CD14-positive monocyte (primary cell): ENCODE measurements at regions not wholly inside any gene's neighbourhood (a gene's known extent, or its start where the extent isn't known, plus 50 kb on each side); places are given as distances from the start of the nearest gene placed in this dataset.

Experiments used
- DNase-seq, 3 donors: peaks; one replicate each; pipeline ENCODE4 v3.0.0-alpha.2; 2011 to 2022
- H2AFZ ChIP-seq: 2 replicates; pipeline ENCODE4 v1.6.0; 2012; ENCODE audit warnings: mild to moderate bottlenecking, low read depth, low read length, inconsistent platforms; ENCODE audit not compliant: insufficient read depth, poor library complexity, severe bottlenecking
- H3K27ac ChIP-seq, 2 donors: 1 replicate in 1 of 2; 2 replicates in 1 of 2; pipeline ENCODE4 v1.5.1; 2012 to 2013; ENCODE audit warnings: low read length in 2 of 2, control low read depth in 1 of 2, inconsistent platforms in 1 of 2, low read depth in 1 of 2, mild to moderate bottlenecking in 1 of 2
- H3K27me3 ChIP-seq, 2 donors: one replicate each; pipeline versions ENCODE4 v1.6.0 to v1.6.1; 2011 to 2013; ENCODE audit warnings: low read length in 2 of 2; ENCODE audit not compliant: control insufficient read depth in 2 of 2, insufficient read depth in 2 of 2
- H3K36me3 ChIP-seq, 2 donors: replicated peaks in 1 of 2; 1 replicate in 1 of 2; 2 replicates in 1 of 2; pipeline versions ENCODE4 v1.5.1 to v1.6.1; 2012 to 2013; ENCODE audit warnings: low read length in 2 of 2, control low read depth in 1 of 2, inconsistent platforms in 1 of 2, mild to moderate bottlenecking in 1 of 2; ENCODE audit not compliant: insufficient read depth in 2 of 2, control insufficient read depth in 1 of 2
- H3K4me1 ChIP-seq, 2 donors: 1 replicate in 1 of 2; 2 replicates in 1 of 2; pipeline versions ENCODE4 v1.5.1 to v1.6.1; 2012 to 2013; ENCODE audit warnings: low read length in 2 of 2, control low read depth in 1 of 2, inconsistent platforms in 1 of 2, mild to moderate bottlenecking in 1 of 2, moderate library complexity in 1 of 2; ENCODE audit not compliant: insufficient read depth in 2 of 2, control insufficient read depth in 1 of 2
- H3K4me2 ChIP-seq: replicated peaks from 2 replicates; pipeline ENCODE3; 2012; ENCODE audit warnings: low read length, moderate library complexity, mild to moderate bottlenecking; ENCODE audit not compliant: poor library complexity, severe bottlenecking; ENCODE audit errors: extremely low read depth
- H3K4me3 ChIP-seq, 3 experiments: fragments of 200-600 bp in 1 of 3; sonication (generic) in 1 of 3; replicated peaks in 1 of 3; 1 replicate in 2 of 3; 2 replicates in 1 of 3; pipeline ENCODE4 v1.5.1; 2011 to 2013; ENCODE audit warnings: low read length in 3 of 3, mild to moderate bottlenecking in 3 of 3, control low read depth in 2 of 3, low read depth in 2 of 3, inconsistent platforms in 1 of 3, moderate library complexity in 1 of 3
- H3K79me2 ChIP-seq: 2 replicates; pipeline ENCODE4 v1.6.0; 2012; ENCODE audit warnings: mild to moderate bottlenecking, control low read depth, inconsistent platforms, low read length, moderate library complexity; ENCODE audit not compliant: insufficient read depth
- H3K9ac ChIP-seq: 2 replicates; pipeline ENCODE4 v1.6.0; 2017; ENCODE audit warnings: low read length, mild to moderate bottlenecking; ENCODE audit not compliant: insufficient read depth, poor library complexity, severe bottlenecking
- H3K9me3 ChIP-seq, 2 donors: replicated peaks in 1 of 2; 1 replicate in 1 of 2; 2 replicates in 1 of 2; pipeline versions ENCODE4 v1.5.1 to v1.6.1; 2012 to 2013; ENCODE audit warnings: low read length in 2 of 2, control low read depth in 1 of 2; ENCODE audit not compliant: control insufficient read depth in 1 of 2, insufficient read depth in 1 of 2
- H4K20me1 ChIP-seq: 2 replicates; pipeline ENCODE4 v1.6.0; 2012; ENCODE audit warnings: mild to moderate bottlenecking, low read length, control low read depth, moderate library complexity; ENCODE audit not compliant: insufficient read depth
- H3K27ac Mint-ChIP-seq, 7 donors: one replicate each; pipeline ENCODE4 v1.8.0; 2020; ENCODE audit warnings: mild to moderate bottlenecking in 7 of 7, mixed read lengths in 7 of 7, moderate library complexity in 6 of 7, inconsistent platforms in 2 of 7
- H3K27me3 Mint-ChIP-seq, 3 donors: one replicate each; pipeline ENCODE4 v1.8.0; 2021 to 2022; ENCODE audit warnings: low read depth in 3 of 3, mild to moderate bottlenecking in 3 of 3, mixed read lengths in 3 of 3, moderate library complexity in 3 of 3, inconsistent platforms in 1 of 3
- H3K36me3 Mint-ChIP-seq, 2 donors: one replicate each; pipeline ENCODE4 v1.8.0; 2020; ENCODE audit warnings: mixed read lengths in 2 of 2, inconsistent platforms in 1 of 2, mild to moderate bottlenecking in 1 of 2
- H3K4me1 Mint-ChIP-seq: one replicate; pipeline ENCODE4 v1.8.0; 2020; ENCODE audit warnings: mild to moderate bottlenecking, mixed read lengths
- H3K4me3 Mint-ChIP-seq, 2 donors: one replicate each; pipeline ENCODE4 v1.8.0; 2020; ENCODE audit warnings: mild to moderate bottlenecking in 2 of 2, mixed read lengths in 2 of 2, moderate library complexity in 1 of 2
- H3K9me3 Mint-ChIP-seq, 7 donors: one replicate each; pipeline ENCODE4 v1.8.0; 2020 to 2022; ENCODE audit warnings: mixed read lengths in 7 of 7, mild to moderate bottlenecking in 6 of 7, moderate library complexity in 6 of 7, inconsistent platforms in 2 of 7
- CTCF ChIP-seq: fragments of 200-600 bp; IDR thresholded peaks from one replicate; pipeline ENCODE4 v1.8.0; 2022; ENCODE audit warnings: antibody characterized with exemption, mild to moderate bottlenecking
- WGBS: methylation state at CpG from one replicate; pipeline ENCODE4 v1.1.5; 2013; ENCODE audit warnings: missing lambda C conversion rate; ENCODE audit not compliant: insufficient coverage; 5-methylcytosine and 5-hydroxymethylcytosine counted together
- intact Hi-C, 2 donors: fragments of 100-400 bp; cut with micrococcal nuclease; formaldehyde crosslinking; loops; one replicate each; pipeline versions ENCODE4 v1.15.0 to v1.15.1; 2023

- H3K4me2 ChIP-seq: no peak overlapping the region
- no peaks in the 10 kb centered on the region for H4K20me1 ChIP-seq
- no peaks in the 10 kb centered on the region for H3K4me1 ChIP-seq
- intact Hi-C loops: no loop called here
- TF ChIP-seq CTCF: no peak
- no peak overlapping the region for H3K4me3 ChIP-seq
- H3K27me3 ChIP-seq: no peaks in the 10 kb centered on the region
- no peaks in the 10 kb centered on the region for H3K79me2 ChIP-seq
- H3K9ac ChIP-seq: no peak overlapping the region
- Mint-ChIP-seq H3K27me3 (peaks cover 0 to 2% (median 0%) of the 10 kb centered on the region in 3 donors), H3K27ac (no peak overlapping the region), H3K4me3 (no peak overlapping the region), H3K36me3 (no peaks in the 10 kb centered on the region), H3K9me3 (peaks cover 0 to 13% (median 4%) of the 10 kb centered on the region in 7 donors), H3K4me1 (peaks cover 5% of the 10 kb centered on the region)
- no peak overlapping the region for H2AFZ ChIP-seq
- H3K27ac ChIP-seq: no peak overlapping the region
- H3K9me3 ChIP-seq: no peaks in the 10 kb centered on the region
- no peak for DNase-seq
- 100% methylated on average over 1 of the region's 5 CpGs for WGBS
- H3K36me3 ChIP-seq: no peaks in the 10 kb centered on the region
These were observed 266.2 kb downstream of the KCTD12 start for GRCh38 chr13:76620036-76620435.

DNA sequence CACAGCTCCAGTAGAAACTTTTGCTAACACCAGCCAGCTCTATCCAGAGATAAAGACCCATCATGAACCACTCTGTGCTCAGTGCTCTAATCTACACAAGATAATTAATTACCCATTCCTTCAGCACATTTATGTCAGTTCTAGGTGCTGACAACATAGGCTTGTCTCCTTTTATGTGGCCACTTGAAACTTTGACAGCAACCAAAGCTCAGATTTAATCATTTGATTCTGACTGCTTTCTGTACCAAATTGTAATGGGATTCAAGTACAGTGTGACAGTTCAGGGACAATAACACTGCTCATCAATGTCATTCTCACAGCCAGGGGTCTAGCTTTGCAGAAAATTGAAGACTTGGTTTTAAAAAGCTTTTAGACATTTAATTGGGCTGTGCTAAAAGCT is 266.6 kb downstream of the KCTD12 start:
- Histone ChIP-seq H3K4me3 (no peak overlapping the region), H3K27me3 (no peaks in the 10 kb centered on the region), H3K79me2 (no peaks in the 10 kb centered on the region), H4K20me1 (no peaks in the 10 kb centered on the region), H2AFZ (no peak overlapping the region), H3K36me3 (no peaks in the 10 kb centered on the region), H3K4me1 (no peaks in the 10 kb centered on the region), H3K27ac (no peak overlapping the region), H3K4me2 (no peak overlapping the region), H3K9ac (no peak overlapping the region), H3K9me3 (no peaks in the 10 kb centered on the region)
- H3K27me3 Mint-ChIP-seq: peaks cover 0 to 2% (median 0%) of the 10 kb centered on the region in 3 donors
- intact Hi-C loops: no loop called here
- H3K36me3 Mint-ChIP-seq: no peaks in the 10 kb centered on the region
- no peak for DNase-seq
- H3K4me1 Mint-ChIP-seq: peaks cover 5% of the 10 kb centered on the region
- no peak overlapping the region for H3K27ac Mint-ChIP-seq
- no peak overlapping the region for H3K4me3 Mint-ChIP-seq
- peaks cover 0 to 13% (median 4%) of the 10 kb centered on the region in 7 donors for H3K9me3 Mint-ChIP-seq
- no peak for TF ChIP-seq CTCF
